HL-60 (cell line): ENCODE measurements at regions not wholly inside any gene's neighbourhood (a gene's known extent, or its start where the extent isn't known, plus 50 kb on each side); places are given as distances from the start of the nearest gene placed in this dataset.

Source experiments
- DNase-seq, 2 experiments: peaks; one replicate each; pipeline ENCODE4 v3.0.0-alpha.2; 2010 to 2020; ENCODE audit warnings: low read depth in 1 of 2, low spot score in 1 of 2
- H3K27ac ChIP-seq: fragments of 250-450 bp; sonication (Bioruptor Pico); replicated peaks from 2 replicates; pipeline ENCODE4 v1.5.1; 2020; ENCODE audit warnings: mild to moderate bottlenecking, moderate library complexity
- H3K27me3 ChIP-seq: fragments of 250-450 bp; sonication (Bioruptor Pico); 2 replicates; pipeline ENCODE4 v1.5.1; 2021; ENCODE audit warnings: mild to moderate bottlenecking, moderate library complexity; ENCODE audit not compliant: insufficient read depth, poor library complexity, severe bottlenecking
- H3K4me3 ChIP-seq: replicated peaks from 2 replicates; pipeline ENCODE4 v1.5.1; 2011; ENCODE audit warnings: mild to moderate bottlenecking, control low read depth, low read length; ENCODE audit not compliant: insufficient read depth
- CTCF ChIP-seq: IDR thresholded peaks from one replicate; pipeline ENCODE4 v1.5.1; 2011; ENCODE audit warnings: low read length, control low read depth, inconsistent platforms; ENCODE audit not compliant: insufficient read depth
- GABPA ChIP-seq: IDR thresholded peaks from 2 replicates; pipeline ENCODE4 v1.6.1; 2012; ENCODE audit warnings: low read depth
- POLR2AphosphoS5 ChIP-seq: IDR thresholded peaks from 2 replicates; pipeline ENCODE4 v1.6.1; 2012; ENCODE audit warnings: low read depth
- SPI1 ChIP-seq: IDR thresholded peaks from 2 replicates; pipeline ENCODE4 v1.6.1; 2012; ENCODE audit warnings: low read depth, mild to moderate bottlenecking, borderline replicate concordance
- TF ChIP-seq, protein P1 (sequence below): IDR thresholded peaks from 2 replicates; pipeline ENCODE4 v1.6.1; 2012; ENCODE audit warnings: low read depth; ENCODE audit not compliant: insufficient replicate concordance

- DNase-seq, result no peak
- H3K4me3 ChIP-seq, result no peak overlapping the region
- TF ChIP-seq POLR2AphosphoS5 (no peak), GABPA (no peak), SPI1 (no peak), CTCF (no peak)
- TF ChIP-seq, protein P1, sequence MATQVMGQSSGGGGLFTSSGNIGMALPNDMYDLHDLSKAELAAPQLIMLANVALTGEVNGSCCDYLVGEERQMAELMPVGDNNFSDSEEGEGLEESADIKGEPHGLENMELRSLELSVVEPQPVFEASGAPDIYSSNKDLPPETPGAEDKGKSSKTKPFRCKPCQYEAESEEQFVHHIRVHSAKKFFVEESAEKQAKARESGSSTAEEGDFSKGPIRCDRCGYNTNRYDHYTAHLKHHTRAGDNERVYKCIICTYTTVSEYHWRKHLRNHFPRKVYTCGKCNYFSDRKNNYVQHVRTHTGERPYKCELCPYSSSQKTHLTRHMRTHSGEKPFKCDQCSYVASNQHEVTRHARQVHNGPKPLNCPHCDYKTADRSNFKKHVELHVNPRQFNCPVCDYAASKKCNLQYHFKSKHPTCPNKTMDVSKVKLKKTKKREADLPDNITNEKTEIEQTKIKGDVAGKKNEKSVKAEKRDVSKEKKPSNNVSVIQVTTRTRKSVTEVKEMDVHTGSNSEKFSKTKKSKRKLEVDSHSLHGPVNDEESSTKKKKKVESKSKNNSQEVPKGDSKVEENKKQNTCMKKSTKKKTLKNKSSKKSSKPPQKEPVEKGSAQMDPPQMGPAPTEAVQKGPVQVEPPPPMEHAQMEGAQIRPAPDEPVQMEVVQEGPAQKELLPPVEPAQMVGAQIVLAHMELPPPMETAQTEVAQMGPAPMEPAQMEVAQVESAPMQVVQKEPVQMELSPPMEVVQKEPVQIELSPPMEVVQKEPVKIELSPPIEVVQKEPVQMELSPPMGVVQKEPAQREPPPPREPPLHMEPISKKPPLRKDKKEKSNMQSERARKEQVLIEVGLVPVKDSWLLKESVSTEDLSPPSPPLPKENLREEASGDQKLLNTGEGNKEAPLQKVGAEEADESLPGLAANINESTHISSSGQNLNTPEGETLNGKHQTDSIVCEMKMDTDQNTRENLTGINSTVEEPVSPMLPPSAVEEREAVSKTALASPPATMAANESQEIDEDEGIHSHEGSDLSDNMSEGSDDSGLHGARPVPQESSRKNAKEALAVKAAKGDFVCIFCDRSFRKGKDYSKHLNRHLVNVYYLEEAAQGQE, result no peak
- no peak overlapping the region for H3K27ac ChIP-seq
- H3K27me3 ChIP-seq, result no peaks in the 10 kb centered on the region
Measured at GRCh38 chr17:34723875-34724274, 144.5 kb downstream of the TMEM132E start.

DNA sequence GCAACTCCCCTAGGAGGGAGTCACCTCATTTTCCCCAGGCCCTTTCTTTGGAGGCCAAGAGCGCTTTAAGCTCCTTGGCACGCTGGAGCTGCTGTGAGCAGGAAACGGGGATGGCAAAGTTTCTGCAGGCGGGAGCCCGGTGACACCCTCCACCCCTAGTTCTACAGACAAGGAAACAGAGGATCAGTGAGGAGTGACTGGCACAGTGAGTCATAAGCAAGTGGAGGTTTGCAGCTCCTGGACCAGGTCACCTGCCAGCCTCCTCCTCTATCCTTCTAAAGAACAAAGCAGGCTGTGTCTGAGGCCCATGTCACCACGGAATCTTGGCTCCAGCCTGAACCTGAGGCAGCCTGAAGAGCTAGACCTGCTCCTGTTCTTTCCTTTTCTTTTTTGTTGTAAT lies 141.9 kb downstream of the TMEM132E start:
- Histone ChIP-seq H3K4me3 (no peak overlapping the region), H3K27me3 (no peaks in the 10 kb centered on the region), H3K27ac (no peak overlapping the region)
- no peak for TF ChIP-seq CTCF
- TF ChIP-seq, protein P1, result no peak
- no peak for TF ChIP-seq SPI1
- TF ChIP-seq GABPA, result no peak
- no peak for TF ChIP-seq POLR2AphosphoS5
- DNase-seq, result no peak

GRCh38 chr17:34720760-34721159 lies 141.4 kb downstream of the TMEM132E start:
- DNase-seq, result no peak
- H3K4me3 ChIP-seq, result no peak overlapping the region
- H3K27me3 ChIP-seq, result no peaks in the 10 kb centered on the region
- no peak overlapping the region for H3K27ac ChIP-seq
- no peak for TF ChIP-seq POLR2AphosphoS5
- TF ChIP-seq, protein P1, result no peak
- no peak for TF ChIP-seq GABPA
- no peak for TF ChIP-seq CTCF
- no peak for TF ChIP-seq SPI1
